Activated naive CD4-positive, alpha-beta T cell (primary cell): ENCODE measurements at regions not wholly inside any gene's neighbourhood (a gene's known extent, or its start where the extent isn't known, plus 50 kb on each side); places are given as distances from the start of the nearest gene placed in this dataset.

Experiments used
- DNase-seq, 4 experiments: peaks; one replicate each; lab custom pipeline; 2025; lab: John Stamatoyannopoulos, UW

- DNase-seq: no peak
Observed at GRCh38 chr12:128140551-128140950, 126.4 kb upstream of the TMEM132C start.

DNA sequence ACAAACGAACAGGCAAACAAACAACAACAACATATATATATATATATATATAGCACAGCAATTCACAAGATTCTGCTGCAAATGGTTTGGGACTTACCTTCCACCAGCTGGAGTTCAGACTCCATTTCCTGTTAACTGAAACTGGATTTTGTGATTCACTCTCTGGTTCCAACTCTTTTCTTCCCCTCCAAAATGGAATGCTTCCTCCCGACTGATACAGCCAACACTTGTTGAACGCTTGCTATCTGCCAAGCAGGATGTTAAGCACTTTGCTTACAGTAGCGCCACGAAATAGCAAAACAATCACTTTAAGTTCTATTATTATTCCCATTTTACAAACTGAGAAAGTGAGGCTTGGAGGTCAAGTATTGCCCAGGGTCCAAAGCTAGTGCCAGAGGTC is 116.0 kb upstream of the TMEM132C start:
- DNase-seq: no peak

DNA sequence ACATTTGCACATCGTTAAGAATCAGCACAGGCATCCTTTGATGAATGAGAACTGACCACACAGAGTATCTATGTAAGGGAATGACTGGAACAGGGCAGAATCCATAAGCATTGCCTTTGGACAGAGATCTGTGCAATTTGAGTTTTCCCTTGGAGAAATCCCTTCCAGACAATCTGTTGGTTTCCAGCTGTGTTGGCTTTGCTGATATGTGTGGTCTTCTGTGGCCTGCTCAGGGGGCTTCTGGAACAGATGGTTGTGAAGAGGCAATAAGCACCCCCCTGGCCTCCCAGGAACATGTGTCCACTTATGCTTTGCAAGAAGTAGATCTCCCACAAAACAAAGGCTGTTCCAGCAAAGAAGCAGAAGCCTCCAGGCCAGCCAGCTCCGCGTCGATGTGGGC is 111.4 kb upstream of the TMEM132C start:
- DNase-seq: no peak

DNA sequence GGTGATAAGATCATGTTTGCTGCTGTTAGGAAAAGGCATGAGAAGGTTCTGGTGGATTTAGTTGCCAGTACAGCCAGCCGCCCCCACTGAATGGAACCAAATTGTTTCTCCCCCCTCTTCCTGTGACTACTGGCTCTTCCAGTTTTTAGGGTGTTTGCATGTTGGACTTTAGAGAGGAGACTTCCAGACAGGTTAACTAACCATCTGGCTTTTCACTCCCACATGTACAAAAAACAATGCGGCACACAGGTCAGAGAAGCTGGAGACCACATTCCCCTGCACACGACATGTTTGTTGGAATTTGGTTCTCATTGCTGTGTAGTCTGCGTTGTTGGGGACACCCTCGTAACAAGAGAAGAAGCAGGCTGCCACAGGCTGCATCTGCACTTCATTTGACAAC is 103.9 kb upstream of the TMEM132C start:
- DNase-seq: no peak

DNA sequence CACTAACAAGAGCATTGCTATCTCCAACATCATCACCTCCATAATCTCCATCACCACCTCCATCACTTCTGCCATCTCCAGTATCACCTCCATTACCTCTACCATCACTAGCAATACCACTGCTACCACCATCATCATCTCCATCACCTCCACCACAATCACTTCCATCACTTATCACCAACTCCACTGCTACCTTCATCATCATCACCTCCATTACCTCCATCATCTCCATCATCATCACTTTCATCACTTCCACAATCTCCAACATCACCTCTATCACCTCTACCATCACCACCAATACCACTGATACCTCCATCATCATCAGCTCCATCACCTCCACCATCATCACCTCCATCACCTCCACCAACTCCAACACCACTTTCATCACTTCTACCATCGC is 102.4 kb upstream of the TMEM132C start:
- no peak for DNase-seq

- no peak for DNase-seq
Observed at GRCh38 chr12:128165387-128165786, 101.6 kb upstream of the TMEM132C start.

- no peak for DNase-seq
Observed at GRCh38 chr12:128168273-128168672, 98.7 kb upstream of the TMEM132C start.

DNA sequence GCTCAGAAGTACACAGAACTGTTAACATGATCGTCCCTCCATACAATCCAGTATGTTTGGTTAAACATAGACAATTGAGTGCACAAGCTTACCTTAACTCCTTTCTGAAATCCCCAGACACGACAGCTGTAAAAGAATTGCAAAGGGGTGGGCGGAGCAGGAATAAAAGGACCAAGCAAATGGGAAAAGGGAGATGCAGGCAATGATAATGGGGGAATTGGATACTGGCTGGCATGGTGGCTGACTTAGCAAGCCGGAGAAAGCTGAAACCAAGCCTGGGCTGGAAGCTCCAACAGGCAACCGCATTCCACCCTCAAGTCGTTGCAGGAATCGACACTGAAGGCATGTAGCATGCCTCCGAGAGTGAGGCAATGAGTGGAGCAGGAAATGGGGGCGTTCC is 96.8 kb upstream of the TMEM132C start:
- DNase-seq: no peak

GRCh38 chr12:128178565-128178964 is 88.4 kb upstream of the TMEM132C start:
- no peak for DNase-seq

DNA sequence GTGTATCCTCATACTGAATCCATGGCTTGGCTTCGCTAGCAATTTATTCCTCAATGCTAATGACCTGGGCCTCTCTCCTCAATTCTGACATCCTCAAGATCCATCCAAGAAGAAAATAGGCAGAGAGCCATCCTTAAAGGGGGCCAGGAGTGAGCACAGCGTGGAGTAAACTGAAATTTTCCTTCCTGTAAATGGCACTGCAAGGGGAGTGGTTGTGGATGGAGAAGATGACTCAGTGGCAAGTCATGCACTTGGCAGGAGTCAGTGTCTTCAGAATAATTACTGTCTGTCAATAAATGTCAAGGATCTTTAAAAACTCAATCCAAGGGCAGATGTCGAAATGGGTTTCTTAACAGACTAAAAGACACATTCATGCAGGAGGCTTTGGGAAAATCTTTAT is 88.0 kb upstream of the TMEM132C start:
- no peak for DNase-seq

DNA sequence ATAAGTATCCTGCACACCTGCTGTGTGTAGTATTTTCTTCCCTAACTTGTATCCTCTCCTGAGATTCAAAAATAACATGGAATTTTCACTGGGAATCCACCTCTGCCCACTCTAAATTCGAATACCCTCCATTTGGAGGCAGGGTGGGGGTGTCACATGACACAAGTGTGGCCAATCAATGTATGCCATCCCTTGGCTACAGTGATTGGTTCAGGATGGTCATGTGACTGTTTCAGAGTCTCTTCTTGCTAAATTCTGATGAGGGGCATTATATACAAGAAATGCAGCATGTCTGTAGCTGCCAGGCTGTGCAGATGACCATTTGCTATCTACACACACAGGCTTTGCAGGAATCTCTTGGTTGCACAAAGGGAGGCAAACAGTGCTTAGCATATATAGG is 86.8 kb upstream of the TMEM132C start:
- DNase-seq: no peak

- DNase-seq: no peak
Observed at GRCh38 chr12:128190052-128190451, 76.9 kb upstream of the TMEM132C start.

DNA sequence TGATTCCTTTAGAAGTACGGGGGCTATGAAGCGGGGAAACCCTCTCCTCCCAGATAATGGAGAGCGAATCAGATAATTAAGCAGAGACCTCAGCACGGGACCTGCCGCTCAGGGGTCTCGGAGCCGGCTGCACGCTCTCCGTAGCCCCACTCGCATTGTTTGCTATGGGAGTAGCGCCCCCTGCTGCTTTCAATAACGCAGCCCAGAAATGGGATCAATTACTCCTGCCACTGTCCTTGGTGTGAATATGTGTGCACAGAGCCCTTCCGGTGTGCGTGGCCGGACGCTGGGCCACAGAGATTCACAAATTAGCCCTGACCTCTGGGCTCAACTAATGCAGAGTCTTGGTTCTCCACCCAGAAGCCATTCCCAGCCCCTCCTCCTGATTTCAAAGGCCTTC is 76.4 kb upstream of the TMEM132C start:
- no peak for DNase-seq

- no peak for DNase-seq
Observed at GRCh38 chr12:128191380-128191779, 75.6 kb upstream of the TMEM132C start.

- no peak for DNase-seq
Observed at GRCh38 chr12:128204711-128205110, 62.3 kb upstream of the TMEM132C start.

DNA sequence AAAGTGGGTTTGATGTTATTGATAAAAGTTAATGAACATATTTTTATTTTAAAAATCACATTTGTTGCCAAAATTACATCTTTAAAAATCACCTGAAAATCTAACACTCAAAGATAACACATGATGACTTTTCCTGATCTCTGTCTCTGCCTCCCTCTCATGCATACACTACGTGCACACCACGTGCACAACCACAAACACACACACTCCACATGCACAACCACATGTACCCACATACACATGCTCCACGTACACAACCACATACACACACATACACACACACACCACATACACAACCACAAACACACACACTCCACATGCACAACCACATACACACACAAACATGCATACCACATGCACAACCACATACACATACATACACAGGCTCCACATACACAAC is 61.8 kb upstream of the TMEM132C start:
- DNase-seq: no peak

- DNase-seq: no peak
Observed at GRCh38 chr12:128205758-128206157, 61.2 kb upstream of the TMEM132C start.
